ENCODE measurements at regions not wholly inside any gene's neighbourhood (a gene's known extent, or its start where the extent isn't known, plus 50 kb on each side); places are given as distances from the start of the nearest gene placed in this dataset.

GRCh38 chr3:35944926-35945710 lies 305.8 kb downstream of the ARPP21 start:
- H3K36me3 ChIP-seq (replicated peaks; ENCODE audit: low read depth, low read length), result no peaks in the 10 kb centered on the region
- H3K27ac ChIP-seq (ENCODE audit: low read length), result no peak overlapping the region
- no peak overlapping the region for H2AFZ ChIP-seq (ENCODE audit: low read depth, low read length)
- H4K20me1 ChIP-seq (ENCODE audit: insufficient read depth, low read length), result no peaks in the 10 kb centered on the region
- H3K9me3 ChIP-seq (ENCODE audit: insufficient read depth, low read length), result no peaks in the 10 kb centered on the region
- H3K4me3 ChIP-seq (ENCODE audit: low read length), result no peak overlapping the region
- no peak overlapping the region for H3K4me2 ChIP-seq (ENCODE audit: low read length)
- H3K4me1 ChIP-seq (ENCODE audit: low read length), result peaks cover 4% of the 10 kb centered on the region; the same call in 1 of the 2 replicates
- TF ChIP-seq, protein P1, sequence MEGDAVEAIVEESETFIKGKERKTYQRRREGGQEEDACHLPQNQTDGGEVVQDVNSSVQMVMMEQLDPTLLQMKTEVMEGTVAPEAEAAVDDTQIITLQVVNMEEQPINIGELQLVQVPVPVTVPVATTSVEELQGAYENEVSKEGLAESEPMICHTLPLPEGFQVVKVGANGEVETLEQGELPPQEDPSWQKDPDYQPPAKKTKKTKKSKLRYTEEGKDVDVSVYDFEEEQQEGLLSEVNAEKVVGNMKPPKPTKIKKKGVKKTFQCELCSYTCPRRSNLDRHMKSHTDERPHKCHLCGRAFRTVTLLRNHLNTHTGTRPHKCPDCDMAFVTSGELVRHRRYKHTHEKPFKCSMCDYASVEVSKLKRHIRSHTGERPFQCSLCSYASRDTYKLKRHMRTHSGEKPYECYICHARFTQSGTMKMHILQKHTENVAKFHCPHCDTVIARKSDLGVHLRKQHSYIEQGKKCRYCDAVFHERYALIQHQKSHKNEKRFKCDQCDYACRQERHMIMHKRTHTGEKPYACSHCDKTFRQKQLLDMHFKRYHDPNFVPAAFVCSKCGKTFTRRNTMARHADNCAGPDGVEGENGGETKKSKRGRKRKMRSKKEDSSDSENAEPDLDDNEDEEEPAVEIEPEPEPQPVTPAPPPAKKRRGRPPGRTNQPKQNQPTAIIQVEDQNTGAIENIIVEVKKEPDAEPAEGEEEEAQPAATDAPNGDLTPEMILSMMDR (IDR thresholded peaks at IDR 0.05; ENCODE audit: low read depth, low read length), result no peak
- no peak for TF ChIP-seq EZH2phosphoT487 (IDR thresholded peaks at IDR 0.05; ENCODE audit: low read depth)
- no peak overlapping the region for H3K9ac ChIP-seq (ENCODE audit: low read length)
- no peaks in the 10 kb centered on the region for H3K79me2 ChIP-seq (ENCODE audit: low read length)
- H3K27me3 ChIP-seq (ENCODE audit: low read depth, low read length), result no peaks in the 10 kb centered on the region

DNA sequence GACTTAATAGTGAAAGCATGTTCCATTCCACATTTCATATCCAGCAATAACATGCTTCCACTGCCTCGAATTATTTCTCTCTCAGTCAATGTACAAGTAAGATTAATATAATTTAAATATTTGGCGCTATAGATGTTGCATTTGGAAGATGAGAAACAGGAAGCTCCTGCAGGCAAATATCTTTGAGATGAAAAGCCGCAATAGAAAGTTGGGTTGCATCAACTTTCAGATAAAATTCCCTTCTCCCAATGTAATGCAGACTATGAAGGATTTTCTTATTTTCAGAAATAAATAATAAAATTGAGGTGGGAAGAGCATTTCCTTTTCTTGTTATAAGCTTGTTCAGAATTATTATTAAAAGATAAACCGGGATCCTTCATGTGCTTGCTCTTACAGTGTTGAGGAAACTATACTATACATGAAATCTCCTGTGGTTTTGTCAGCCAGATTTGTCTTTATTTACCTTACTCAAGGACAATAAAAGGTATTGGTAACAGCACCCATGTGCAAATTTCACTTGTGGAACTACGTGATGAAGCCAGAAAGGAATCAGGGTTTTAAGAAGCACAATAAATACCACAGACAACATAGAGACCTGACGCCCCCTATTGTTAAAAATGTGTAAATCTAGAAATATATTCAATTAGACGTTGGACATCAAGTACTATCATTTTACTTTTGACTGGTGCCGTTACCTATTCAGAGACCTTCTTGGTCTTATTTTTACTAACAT lies 307.0 kb downstream of the ARPP21 start:
- Histone ChIP-seq H3K36me3 (replicated peaks; ENCODE audit: low read depth, low read length) (no peaks in the 10 kb centered on the region), H3K4me2 (ENCODE audit: low read length) (peak overlapping the region; percentile 58), H3K27ac (ENCODE audit: low read length) (no peak overlapping the region), H3K4me3 (ENCODE audit: low read length) (peak overlapping the region; percentile 52), H3K9ac (ENCODE audit: low read length) (no peak overlapping the region; the same call in 1 of the 2 replicates), H3K9me3 (ENCODE audit: insufficient read depth, low read length) (no peaks in the 10 kb centered on the region), H3K27me3 (ENCODE audit: low read depth, low read length) (no peaks in the 10 kb centered on the region), H4K20me1 (ENCODE audit: insufficient read depth, low read length) (no peaks in the 10 kb centered on the region), H3K4me1 (ENCODE audit: low read length) (peaks cover 4% of the 10 kb centered on the region; the same call in 1 of the 2 replicates), H3K79me2 (ENCODE audit: low read length) (no peaks in the 10 kb centered on the region), H2AFZ (ENCODE audit: low read depth, low read length) (peak overlapping the region; percentile 74)
- no peak for TF ChIP-seq EZH2phosphoT487 (IDR thresholded peaks at IDR 0.05; ENCODE audit: low read depth)
- TF ChIP-seq, protein P1 (IDR thresholded peaks at IDR 0.05; ENCODE audit: low read depth, low read length), result peak; percentile 80

- Histone ChIP-seq H3K9ac (ENCODE audit: low read length) (no peak overlapping the region), H4K20me1 (ENCODE audit: insufficient read depth, low read length) (no peaks in the 10 kb centered on the region), H2AFZ (ENCODE audit: low read depth, low read length) (no peak overlapping the region), H3K27me3 (ENCODE audit: low read depth, low read length) (no peaks in the 10 kb centered on the region), H3K4me2 (ENCODE audit: low read length) (peak overlapping the region; percentile 58; the same call in 1 of the 2 replicates), H3K79me2 (ENCODE audit: low read length) (no peaks in the 10 kb centered on the region), H3K9me3 (ENCODE audit: insufficient read depth, low read length) (no peaks in the 10 kb centered on the region; the same call in 1 of the 2 replicates), H3K4me3 (ENCODE audit: low read length) (no peak overlapping the region), H3K36me3 (replicated peaks; ENCODE audit: low read depth, low read length) (no peaks in the 10 kb centered on the region), H3K27ac (ENCODE audit: low read length) (no peak overlapping the region), H3K4me1 (ENCODE audit: low read length) (peaks cover 4% of the 10 kb centered on the region; the same call in 1 of the 2 replicates)
- TF ChIP-seq EZH2phosphoT487 (IDR thresholded peaks at IDR 0.05; ENCODE audit: low read depth), result no peak
- TF ChIP-seq, protein P1 (IDR thresholded peaks at IDR 0.05; ENCODE audit: low read depth, low read length), result no peak
Measured at GRCh38 chr3:35946854-35947515, 307.7 kb downstream of the ARPP21 start.

Measured in OCI-LY3 (cell line).